K562 (cell line): ENCODE measurements at regions not wholly inside any gene's neighbourhood (a gene's known extent, or its start where the extent isn't known, plus 50 kb on each side); places are given as distances from the start of the nearest gene placed in this dataset.

Source experiments
- ATAC-seq: fragments of 200-7000 bp; cut with Tn5 transposase; 3 replicates; pipeline ENCODE4 v1.9.1; 2020; ENCODE audit warnings: moderate library complexity
- BruUV-seq: library from RNA; stranded (reverse); fragments of 400-500 nt; replicated peaks from 2 replicates; lab custom pipeline; 2021; lab: Mats Ljungman, UMichigan
- CTCF ChIA-PET: fragments of 300-600 bp; formaldehyde crosslinking; extraction: SDS; loops from one replicate; lab custom pipeline; 2021; ENCODE audit warnings: low intra/inter-chr PET ratio; lab: Yijun Ruan, JAX
- POLR2A ChIA-PET: fragments of 300-600, 350-650 bp; sonication (Branson Sonifier 250); formaldehyde crosslinking; extraction: SDS; loops from one replicate; lab custom pipeline; 2021; ENCODE audit warnings: antibody characterized with exemption, inconsistent platforms; lab: Yijun Ruan, JAX
- DNase-seq, 4 experiments: peaks; one replicate each; pipeline versions ENCODE4 v3.0.0 to v3.0.0-alpha.2; 2011 to 2018; ENCODE audit warnings: low spot score in 3 of 4, mixed read lengths in 3 of 4; ENCODE audit errors: extremely low read depth in 1 of 4
- FAIRE-seq: peaks from 2 replicates; lab custom pipeline; 2011; peaks lifted over from hg19 to GRCh38; lab: Jason Lieb, UNC
- H2AFZ ChIP-seq: 2 replicates; pipeline ENCODE4 v1.6.0; 2011; ENCODE audit warnings: low read depth, low read length, control low read depth, inconsistent platforms
- H3K27ac ChIP-seq: fragments of 200-600 bp; 3 replicates; pipeline ENCODE4 v1.8.0; 2011; ENCODE audit warnings: low read depth, mild to moderate bottlenecking, control low read depth, inconsistent platforms, low read length, moderate library complexity, mixed read lengths; ENCODE audit errors: extremely low read depth
- H3K27me3 ChIP-seq, 2 experiments: fragments of 300-600 bp in 1 of 2; 2 replicates in 1 of 2; 3 replicates in 1 of 2; pipeline versions ENCODE4 v1.6.0 to v1.8.0; 2011; ENCODE audit warnings: inconsistent platforms in 2 of 2, low read length in 2 of 2, mild to moderate bottlenecking in 1 of 2, mixed read lengths in 1 of 2, moderate library complexity in 1 of 2; ENCODE audit not compliant: control insufficient read depth in 2 of 2, insufficient read depth in 2 of 2
- H3K36me3 ChIP-seq: fragments of 300-600 bp; 3 replicates; pipeline ENCODE4 v1.8.0; 2011; ENCODE audit warnings: mild to moderate bottlenecking, low read length, inconsistent platforms; ENCODE audit not compliant: control insufficient read depth, insufficient read depth
- H3K4me1 ChIP-seq, 2 experiments: fragments of 200-600 bp in 1 of 2; replicated peaks in 1 of 2; 2 replicates in 1 of 2; 3 replicates in 1 of 2; pipeline versions ENCODE4 v1.5.1 to v1.8.0; 2011; ENCODE audit warnings: inconsistent platforms in 2 of 2, low read length in 2 of 2, mild to moderate bottlenecking in 1 of 2, mixed read lengths in 1 of 2, moderate library complexity in 1 of 2; ENCODE audit not compliant: control insufficient read depth in 2 of 2, insufficient read depth in 2 of 2
- H3K4me2 ChIP-seq: 2 replicates; pipeline ENCODE4 v1.6.1; 2011; ENCODE audit warnings: low read length, control low read depth, inconsistent platforms, mixed read lengths; ENCODE audit not compliant: insufficient read depth
- H3K4me3 ChIP-seq: fragments of 200-600 bp; sonication (generic), shearing (Covaris generic); 2 replicates; pipeline ENCODE4 v1.5.1; 2016; ENCODE audit warnings: control low read depth, inconsistent platforms
- H3K79me2 ChIP-seq: fragments of 200-600 bp; 3 replicates; pipeline ENCODE4 v1.8.0; 2011; ENCODE audit warnings: low read length, inconsistent platforms; ENCODE audit not compliant: control insufficient read depth, insufficient read depth
- H3K9ac ChIP-seq, 2 experiments: 2 replicates each; pipeline versions ENCODE4 v1.6.0 to v1.6.1; 2011; ENCODE audit warnings: low read depth in 2 of 2, low read length in 2 of 2, control low read depth in 1 of 2, inconsistent platforms in 1 of 2, mild to moderate bottlenecking in 1 of 2, mixed read lengths in 1 of 2; ENCODE audit not compliant: insufficient read depth in 1 of 2
- H3K9me1 ChIP-seq: one replicate; pipeline ENCODE4 v1.6.0; 2011; ENCODE audit warnings: inconsistent platforms, mild to moderate bottlenecking, low read length, moderate library complexity; ENCODE audit not compliant: control insufficient read depth, insufficient read depth
- H3K9me3 ChIP-seq: replicated peaks from 2 replicates; pipeline ENCODE4 v1.5.1; 2011; ENCODE audit warnings: low read depth, low read length, inconsistent platforms; ENCODE audit not compliant: control insufficient read depth, insufficient read depth
- H4K20me1 ChIP-seq: replicated peaks from 2 replicates; pipeline ENCODE4 v1.6.1; 2011; ENCODE audit warnings: low read length, inconsistent platforms, mixed read lengths; ENCODE audit not compliant: control insufficient read depth, insufficient read depth
- CBX2 ChIP-seq: fragments of 200-600 bp; sonication (generic); IDR thresholded peaks from one replicate; pipeline ENCODE4 v1.6.1; 2012; ENCODE audit warnings: mild to moderate bottlenecking, low read length, inconsistent platforms; ENCODE audit not compliant: insufficient read depth, poor library complexity, severe bottlenecking
- CREB5 ChIP-seq: fragments of 250-450 bp; sonication (Bioruptor Pico); IDR thresholded peaks from 2 replicates; pipeline ENCODE4 v1.5.0; 2020; ENCODE audit warnings: mild to moderate bottlenecking
- HNRNPUL1 ChIP-seq: fragments of 200-400 bp; formaldehyde crosslinking; IDR thresholded peaks from 2 replicates; pipeline ENCODE4 v1.6.1; 2017; ENCODE audit warnings: low read length
- MAFF ChIP-seq: IDR thresholded peaks from 2 replicates; pipeline ENCODE4 v1.6.1; 2012; ENCODE audit warnings: low read length, improper control_type of control experiment
- MAFK ChIP-seq: IDR thresholded peaks from 2 replicates; pipeline ENCODE4 v1.6.1; 2011; ENCODE audit warnings: low read length, improper control_type of control experiment
- MIER1 ChIP-seq: fragments of 450-650 bp; IDR thresholded peaks from 2 replicates; pipeline ENCODE4 v1.6.1; 2016; ENCODE audit warnings: antibody characterized with exemption, mild to moderate bottlenecking, low read depth
- NR0B1 ChIP-seq: fragments of 450-650 bp; IDR thresholded peaks from one replicate; pipeline ENCODE4 v1.6.1; 2018; ENCODE audit warnings: mild to moderate bottlenecking, moderate library complexity; ENCODE audit not compliant: partially characterized antibody
- RAD21 ChIP-seq, 2 experiments: fragments of 250-450 bp in 1 of 2; fragments of 450-650 bp in 1 of 2; sonication (Bioruptor Pico) in 1 of 2; formaldehyde crosslinking in 1 of 2; IDR thresholded peaks in 1 of 2; conservative IDR thresholded peaks in 1 of 2; 2 replicates each; pipeline versions ENCODE4 v1.4.0 to v1.8.0; 2020 to 2022; ENCODE audit warnings: mild to moderate bottlenecking in 2 of 2, moderate library complexity in 1 of 2
- SMARCC2 ChIP-seq: fragments of 450-650 bp; IDR thresholded peaks from 2 replicates; pipeline ENCODE4 v1.6.1; 2017; ENCODE audit warnings: antibody characterized with exemption, moderate library complexity, mild to moderate bottlenecking, low read depth
- USF2 ChIP-seq: sonication (generic); formaldehyde crosslinking; IDR thresholded peaks from 2 replicates; pipeline ENCODE4 v1.5.0; 2020; ENCODE audit warnings: missing genetic modification reagents
- WGBS: fragments of 100-300 bp; shearing (Covaris generic); methylation state at CpG from one replicate; pipeline ENCODE4 v1.1.6; 2016; ENCODE audit warnings: low coverage, mixed read lengths; ENCODE audit not compliant: insufficient coverage; ENCODE audit errors: missing lambda C conversion rate; 5-methylcytosine and 5-hydroxymethylcytosine counted together
- in situ Hi-C: fragments of 300-500 bp; cut with MboI; formaldehyde crosslinking; loops from 4 replicates; pipeline ENCODE4 v1.15.0; 2018; ENCODE audit warnings: inconsistent platforms, mixed read lengths
- intact Hi-C: fragments of 100-400 bp; cut with micrococcal nuclease; formaldehyde crosslinking; loops from 2 replicates; pipeline ENCODE4 v1.14.2; 2022

- no peaks in the 10 kb centered on the region for H3K4me1 ChIP-seq
- H3K9me3 ChIP-seq: no peaks in the 10 kb centered on the region
- in situ Hi-C loops: no loop called here
- ChIA-PET POLR2A (no interaction called here), CTCF (no interaction called here)
- no peaks in the 10 kb centered on the region for H3K27me3 ChIP-seq
- FAIRE-seq: no peak
- no peaks in the 10 kb centered on the region for H3K9me1 ChIP-seq
- no peak overlapping the region for H2AFZ ChIP-seq
- no peaks in the 10 kb centered on the region for H4K20me1 ChIP-seq
- DNase-seq: no peak
- H3K9ac ChIP-seq: no peak overlapping the region
- H3K4me3 ChIP-seq: no peak overlapping the region
- H3K27ac ChIP-seq: no peak overlapping the region
- no TSS peak for BruUV-seq
- ATAC-seq: no peak
- no peak overlapping the region for H3K4me2 ChIP-seq
- intact Hi-C loops: no loop called here
- 6% methylated on average over 2 of the region's 2 CpGs for whole genome bisulfite sequencing
- H3K79me2 ChIP-seq: no peaks in the 10 kb centered on the region
- H3K36me3 ChIP-seq: no peaks in the 10 kb centered on the region
- no peak for TF ChIP-seq CREB5 (CRISPR knock-in tag)
- TF ChIP-seq USF2: no peak
- no peak for TF ChIP-seq MAFF
- no peak for TF ChIP-seq SMARCC2
- no peak for TF ChIP-seq HNRNPUL1
- TF ChIP-seq MIER1: no peak
- TF ChIP-seq NR0B1: no peak
- no peak for TF ChIP-seq MAFK
- TF ChIP-seq RAD21 (CRISPR knock-in tag; conservative IDR thresholded peaks at IDR 0.05 in 1 of 2, IDR thresholded peaks at IDR 0.05 in 1 of 2): no peak
- TF ChIP-seq CBX2: no peak
- TF ChIP-seq, all 486 proteins: peak for 0
Measured at GRCh38 chr11:25547292-25547691, 784.6 kb upstream of the ANO3 start.
